IMR-90 (cell line): ENCODE measurements at regions not wholly inside any gene's neighbourhood (a gene's known extent, or its start where the extent isn't known, plus 50 kb on each side); places are given as distances from the start of the nearest gene placed in this dataset.

ENCODE experiments used
- ATAC-seq: fragments of 200-7000 bp; cut with Tn5 transposase; 2 replicates; pipeline ENCODE4 v1.9.1; 2020; ENCODE audit warnings: low read depth, mild to moderate bottlenecking, moderate library complexity
- BruUV-seq: library from RNA; stranded (reverse); fragments of 400-500 nt; replicated peaks from 2 replicates; lab custom pipeline; 2021; lab: Mats Ljungman, UMichigan
- CTCF ChIA-PET: fragments of 300-600 bp; formaldehyde crosslinking; extraction: SDS; loops from one replicate; lab custom pipeline; 2021; ENCODE audit warnings: antibody characterized with exemption; lab: Yijun Ruan, JAX
- POLR2A ChIA-PET: fragments of 300-600 bp; sonication (Branson Sonifier 250); formaldehyde crosslinking; loops from one replicate; lab custom pipeline; 2022; ENCODE audit warnings: antibody characterized with exemption; ENCODE audit not compliant: unreplicated experiment; lab: Charles Lee
- DNase-seq: peaks from one replicate; pipeline ENCODE4 v3.0.0; 2013
- H2AFZ ChIP-seq: replicated peaks from 2 replicates; pipeline ENCODE3; 2013; ENCODE audit warnings: low read length, mild to moderate bottlenecking; ENCODE audit not compliant: poor library complexity
- H2AK5ac ChIP-seq: 2 replicates; pipeline ENCODE4 v1.6.1; 2013; ENCODE audit warnings: low read depth, low read length, inconsistent platforms
- H2AK9ac ChIP-seq: replicated peaks from 2 replicates; pipeline ENCODE3; 2013; ENCODE audit warnings: mild to moderate bottlenecking, low read depth, low read length, moderate library complexity; ENCODE audit not compliant: poor library complexity
- H2BK120ac ChIP-seq: 2 replicates; pipeline ENCODE4 v1.6.1; 2013; ENCODE audit warnings: low read depth, low read length, inconsistent platforms
- H2BK15ac ChIP-seq: 3 replicates; pipeline ENCODE4 v1.6.1; 2013; ENCODE audit warnings: low read depth, low read length, inconsistent platforms
- H2BK20ac ChIP-seq: 2 replicates; pipeline ENCODE4 v1.6.1; 2013; ENCODE audit warnings: low read depth, mild to moderate bottlenecking, inconsistent platforms, low read length, moderate library complexity
- H2BK5ac ChIP-seq: 2 replicates; pipeline ENCODE4 v1.6.1; 2013; ENCODE audit warnings: mild to moderate bottlenecking, low read depth, low read length, inconsistent platforms; ENCODE audit not compliant: poor library complexity, severe bottlenecking
- H3K14ac ChIP-seq: replicated peaks from 2 replicates; pipeline ENCODE4 v1.6.1; 2013; ENCODE audit warnings: low read depth, low read length, inconsistent platforms
- H3K18ac ChIP-seq: 2 replicates; pipeline ENCODE4 v1.6.1; 2013; ENCODE audit warnings: low read depth, low read length, control low read depth
- H3K23ac ChIP-seq: 2 replicates; pipeline ENCODE4 v1.6.1; 2013; ENCODE audit warnings: low read depth, low read length, inconsistent platforms
- H3K27ac ChIP-seq: 2 replicates; pipeline ENCODE4 v1.5.1; 2013; ENCODE audit warnings: mild to moderate bottlenecking, control low read depth, low read length; ENCODE audit not compliant: insufficient read depth
- H3K27me3 ChIP-seq: 2 replicates; pipeline ENCODE4 v1.6.1; 2013; ENCODE audit warnings: low read length; ENCODE audit not compliant: control insufficient read depth, insufficient read depth
- H3K36me3 ChIP-seq: 2 replicates; pipeline ENCODE4 v1.6.1; 2013; ENCODE audit warnings: low read length, mixed read lengths; ENCODE audit not compliant: control insufficient read depth, insufficient read depth
- H3K4ac ChIP-seq: 2 replicates; pipeline ENCODE4 v1.6.1; 2013; ENCODE audit warnings: low read depth, low read length, inconsistent platforms
- H3K4me1 ChIP-seq: 2 replicates; pipeline ENCODE4 v1.6.1; 2013; ENCODE audit warnings: low read length, mixed read lengths; ENCODE audit not compliant: control insufficient read depth, insufficient read depth
- H3K4me2 ChIP-seq: 2 replicates; pipeline ENCODE4 v1.6.1; 2013; ENCODE audit warnings: low read depth, mild to moderate bottlenecking, control low read depth, low read length, moderate library complexity
- H3K4me3 ChIP-seq: 2 replicates; pipeline ENCODE4 v1.5.1; 2013; ENCODE audit warnings: low read depth, mild to moderate bottlenecking, control low read depth, low read length, moderate library complexity; ENCODE audit not compliant: insufficient read depth
- H3K56ac ChIP-seq: 2 replicates; pipeline ENCODE4 v1.6.1; 2013; ENCODE audit warnings: low read length, inconsistent platforms; ENCODE audit not compliant: insufficient read depth; ENCODE audit errors: extremely low read depth
- H3K79me1 ChIP-seq, 2 experiments: 2 replicates each; pipeline ENCODE4 v1.6.1; 2013; ENCODE audit warnings: low read length in 2 of 2, inconsistent platforms in 1 of 2, low read depth in 1 of 2
- H3K9ac ChIP-seq: 2 replicates; pipeline ENCODE4 v1.6.1; 2013; ENCODE audit warnings: low read depth, low read length, control low read depth
- H3K9me1 ChIP-seq: 2 replicates; pipeline ENCODE4 v1.6.1; 2013; ENCODE audit warnings: low read length, inconsistent platforms; ENCODE audit not compliant: insufficient read depth
- H3K9me3 ChIP-seq: 2 replicates; pipeline ENCODE4 v1.6.1; 2013; ENCODE audit warnings: low read length; ENCODE audit not compliant: control insufficient read depth, insufficient read depth
- H4K20me1 ChIP-seq: 2 replicates; pipeline ENCODE4 v1.6.1; 2013; ENCODE audit warnings: low read length, inconsistent platforms; ENCODE audit not compliant: insufficient read depth
- H4K5ac ChIP-seq: 2 replicates; pipeline ENCODE4 v1.6.1; 2013; ENCODE audit warnings: mild to moderate bottlenecking, low read depth, low read length, control low read depth
- H4K8ac ChIP-seq, 2 experiments: 2 replicates each; pipeline ENCODE4 v1.6.1; 2013; ENCODE audit warnings: low read depth in 2 of 2, low read length in 2 of 2, control low read depth in 1 of 2, inconsistent platforms in 1 of 2
- H4K91ac ChIP-seq: 2 replicates; pipeline ENCODE4 v1.6.1; 2013; ENCODE audit warnings: low read depth, low read length, inconsistent platforms; ENCODE audit not compliant: insufficient read depth
- BHLHE40 ChIP-seq: fragments of 150-350 bp; IDR thresholded peaks from 2 replicates; pipeline ENCODE4 v1.6.1; 2016; ENCODE audit warnings: mild to moderate bottlenecking, low read depth, low read length
- CEBPB ChIP-seq: IDR thresholded peaks from 2 replicates; pipeline ENCODE4 v1.6.1; 2012; ENCODE audit warnings: low read depth, low read length, improper control_type of control experiment
- CHD1 ChIP-seq: IDR thresholded peaks from 2 replicates; pipeline ENCODE4 v1.6.1; 2012; ENCODE audit warnings: low read depth, low read length, improper control_type of control experiment
- FOS ChIP-seq: fragments of 150-350 bp; IDR thresholded peaks from 2 replicates; pipeline ENCODE4 v1.6.1; 2016; ENCODE audit warnings: low read depth, low read length
- MAFK ChIP-seq: IDR thresholded peaks from 2 replicates; pipeline ENCODE4 v1.6.1; 2012; ENCODE audit warnings: low read depth, low read length, improper control_type of control experiment
- MAZ ChIP-seq: IDR thresholded peaks from 2 replicates; pipeline ENCODE4 v1.6.1; 2012; ENCODE audit warnings: low read depth, mild to moderate bottlenecking, low read length, improper control_type of control experiment, moderate library complexity, borderline replicate concordance
- MXI1 ChIP-seq: IDR thresholded peaks from 2 replicates; pipeline ENCODE4 v1.6.1; 2012; ENCODE audit warnings: low read depth, mild to moderate bottlenecking, low read length, moderate library complexity, borderline replicate concordance
- NFE2L2 ChIP-seq: fragments of 150-350 bp; IDR thresholded peaks from 2 replicates; pipeline ENCODE4 v1.6.1; 2016; ENCODE audit warnings: low read depth, mild to moderate bottlenecking, low read length
- POLR2A ChIP-seq: IDR thresholded peaks from 2 replicates; pipeline ENCODE4 v1.6.1; 2012; ENCODE audit warnings: mild to moderate bottlenecking, low read depth, low read length
- RAD21 ChIP-seq: IDR thresholded peaks from 2 replicates; pipeline ENCODE4 v1.6.1; 2012; ENCODE audit warnings: low read length, improper control_type of control experiment
- RCOR1 ChIP-seq: IDR thresholded peaks from 2 replicates; pipeline ENCODE4 v1.6.1; 2012; ENCODE audit warnings: mild to moderate bottlenecking, low read length, improper control_type of control experiment; ENCODE audit not compliant: insufficient replicate concordance
- RFX5 ChIP-seq: IDR thresholded peaks from 2 replicates; pipeline ENCODE4 v1.8.0; 2012; ENCODE audit warnings: low read depth, mild to moderate bottlenecking, low read length, moderate library complexity
- SMC3 ChIP-seq: fragments of 150-350 bp; IDR thresholded peaks from 2 replicates; pipeline ENCODE4 v1.6.1; 2016; ENCODE audit warnings: low read depth, mild to moderate bottlenecking, antibody characterized with exemption, low read length, moderate library complexity
- WGBS, 2 experiments: methylation state at CpG; one replicate each; pipeline versions ENCODE4 v1.1.5 to v1.1.7; 2013; ENCODE audit warnings: missing lambda C conversion rate in 2 of 2; ENCODE audit not compliant: insufficient read length in 1 of 2; ENCODE audit errors: extremely low coverage in 2 of 2; 5-methylcytosine and 5-hydroxymethylcytosine counted together
- dilution Hi-C: fragments of 300-500 bp; cut with HindIII; formaldehyde crosslinking; loops from one replicate; pipeline ENCODE4 v1.14.3; 2018; ENCODE audit warnings: low sequenced_read_pairs; ENCODE audit not compliant: unreplicated experiment
- in situ Hi-C: fragments of 300-500 bp; cut with MboI; formaldehyde crosslinking; loops from 3 replicates; pipeline ENCODE4 v1.14.3; 2019; ENCODE audit warnings: low sequenced_read_pairs, inconsistent platforms, mixed read lengths
- intact Hi-C: fragments of 100-400 bp; cut with micrococcal nuclease; formaldehyde crosslinking; loops from 2 replicates; pipeline ENCODE4 v1.10.0; 2022
- TF ChIP-seq, protein P1 (sequence below): fragments of 150-350 bp; IDR thresholded peaks from 2 replicates; pipeline ENCODE4 v1.6.1; 2017; ENCODE audit warnings: mild to moderate bottlenecking, antibody characterized with exemption, low read length, low read depth
- TF ChIP-seq, protein P2 (sequence below): conservative IDR thresholded peaks from 2 replicates; pipeline ENCODE4 v1.5.1; 2012; ENCODE audit warnings: mild to moderate bottlenecking, low read depth, low read length, improper control_type of control experiment
- TF ChIP-seq, protein P3 (sequence below): fragments of 150-350 bp; IDR thresholded peaks from 2 replicates; pipeline ENCODE4 v1.6.1; 2016; ENCODE audit warnings: low read depth, mild to moderate bottlenecking, low read length, moderate library complexity, borderline replicate concordance

DNA sequence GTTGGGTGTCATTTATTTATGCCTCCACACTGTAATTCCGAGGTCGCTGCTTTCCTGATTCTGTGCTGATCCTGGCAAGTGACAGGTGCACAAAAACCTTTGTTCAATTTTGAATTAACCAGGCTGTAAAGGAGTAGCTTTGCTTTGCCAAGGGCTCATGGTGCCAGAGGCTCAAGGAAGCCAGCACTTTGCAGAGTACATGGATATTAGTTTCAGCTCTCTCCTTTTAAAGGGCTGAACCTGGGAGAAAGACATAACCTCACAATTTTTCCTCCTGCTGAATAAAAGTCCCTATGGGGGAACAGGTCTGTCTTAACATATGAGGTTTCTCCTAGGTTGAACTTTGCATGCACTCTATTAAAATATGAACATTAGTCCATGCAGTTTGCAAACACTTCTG is 227.6 kb upstream of the WSB1 start:
- no peaks in the 10 kb centered on the region for H4K20me1 ChIP-seq
- H2BK15ac ChIP-seq = no peak overlapping the region
- no peak overlapping the region for H3K4me2 ChIP-seq
- intact Hi-C loops = no loop called here
- no peaks in the 10 kb centered on the region for H3K9me1 ChIP-seq
- H4K8ac ChIP-seq = no peak overlapping the region
- no TSS peak for BruUV-seq
- H3K4ac ChIP-seq = no peak overlapping the region
- H3K36me3 ChIP-seq = no peaks in the 10 kb centered on the region
- no peak overlapping the region for H3K4me3 ChIP-seq
- POLR2A ChIA-PET = no interaction called here
- no CpG with 5 or more reads among the region's 2 CpGs for WGBS, 2 experiments
- no peak overlapping the region for H2AK9ac ChIP-seq
- H2BK20ac ChIP-seq = no peak overlapping the region
- H3K27me3 ChIP-seq = no peaks in the 10 kb centered on the region
- TF ChIP-seq, protein P1, sequence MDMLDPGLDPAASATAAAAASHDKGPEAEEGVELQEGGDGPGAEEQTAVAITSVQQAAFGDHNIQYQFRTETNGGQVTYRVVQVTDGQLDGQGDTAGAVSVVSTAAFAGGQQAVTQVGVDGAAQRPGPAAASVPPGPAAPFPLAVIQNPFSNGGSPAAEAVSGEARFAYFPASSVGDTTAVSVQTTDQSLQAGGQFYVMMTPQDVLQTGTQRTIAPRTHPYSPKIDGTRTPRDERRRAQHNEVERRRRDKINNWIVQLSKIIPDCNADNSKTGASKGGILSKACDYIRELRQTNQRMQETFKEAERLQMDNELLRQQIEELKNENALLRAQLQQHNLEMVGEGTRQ = no peak
- TF ChIP-seq FOS = no peak
- TF ChIP-seq MAFK = no peak
- TF ChIP-seq CHD1 = no peak
- TF ChIP-seq MAZ = no peak
- no peak for TF ChIP-seq RAD21
- TF ChIP-seq, protein P2, sequence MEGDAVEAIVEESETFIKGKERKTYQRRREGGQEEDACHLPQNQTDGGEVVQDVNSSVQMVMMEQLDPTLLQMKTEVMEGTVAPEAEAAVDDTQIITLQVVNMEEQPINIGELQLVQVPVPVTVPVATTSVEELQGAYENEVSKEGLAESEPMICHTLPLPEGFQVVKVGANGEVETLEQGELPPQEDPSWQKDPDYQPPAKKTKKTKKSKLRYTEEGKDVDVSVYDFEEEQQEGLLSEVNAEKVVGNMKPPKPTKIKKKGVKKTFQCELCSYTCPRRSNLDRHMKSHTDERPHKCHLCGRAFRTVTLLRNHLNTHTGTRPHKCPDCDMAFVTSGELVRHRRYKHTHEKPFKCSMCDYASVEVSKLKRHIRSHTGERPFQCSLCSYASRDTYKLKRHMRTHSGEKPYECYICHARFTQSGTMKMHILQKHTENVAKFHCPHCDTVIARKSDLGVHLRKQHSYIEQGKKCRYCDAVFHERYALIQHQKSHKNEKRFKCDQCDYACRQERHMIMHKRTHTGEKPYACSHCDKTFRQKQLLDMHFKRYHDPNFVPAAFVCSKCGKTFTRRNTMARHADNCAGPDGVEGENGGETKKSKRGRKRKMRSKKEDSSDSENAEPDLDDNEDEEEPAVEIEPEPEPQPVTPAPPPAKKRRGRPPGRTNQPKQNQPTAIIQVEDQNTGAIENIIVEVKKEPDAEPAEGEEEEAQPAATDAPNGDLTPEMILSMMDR = no peak
- no peak for TF ChIP-seq CEBPB
- no peak for TF ChIP-seq SMC3
- TF ChIP-seq POLR2A = no peak
- TF ChIP-seq RFX5 = no peak
- TF ChIP-seq, protein P3, sequence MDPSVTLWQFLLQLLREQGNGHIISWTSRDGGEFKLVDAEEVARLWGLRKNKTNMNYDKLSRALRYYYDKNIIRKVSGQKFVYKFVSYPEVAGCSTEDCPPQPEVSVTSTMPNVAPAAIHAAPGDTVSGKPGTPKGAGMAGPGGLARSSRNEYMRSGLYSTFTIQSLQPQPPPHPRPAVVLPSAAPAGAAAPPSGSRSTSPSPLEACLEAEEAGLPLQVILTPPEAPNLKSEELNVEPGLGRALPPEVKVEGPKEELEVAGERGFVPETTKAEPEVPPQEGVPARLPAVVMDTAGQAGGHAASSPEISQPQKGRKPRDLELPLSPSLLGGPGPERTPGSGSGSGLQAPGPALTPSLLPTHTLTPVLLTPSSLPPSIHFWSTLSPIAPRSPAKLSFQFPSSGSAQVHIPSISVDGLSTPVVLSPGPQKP = no peak
- TF ChIP-seq BHLHE40 = no peak
- TF ChIP-seq NFE2L2 = no peak
- TF ChIP-seq RCOR1 = no peak
- no peak for TF ChIP-seq MXI1
- no peak for DNase-seq
- no peak overlapping the region for H2AK5ac ChIP-seq
- no peak overlapping the region for H2BK120ac ChIP-seq
- no peak overlapping the region for H3K27ac ChIP-seq
- H3K9me3 ChIP-seq = 0 out of 2 replicates have a peak, but pooled peaks cover 2% of the 10 kb centered on the region
- CTCF ChIA-PET = no interaction called here
- in situ Hi-C loops = no loop called here
- no peak overlapping the region for H2AFZ ChIP-seq
- no peak overlapping the region for H3K23ac ChIP-seq
- H3K4me1 ChIP-seq = no peaks in the 10 kb centered on the region
- no peak overlapping the region for H3K14ac ChIP-seq
- H4K91ac ChIP-seq = no peak overlapping the region
- no peak overlapping the region for H4K5ac ChIP-seq
- H3K56ac ChIP-seq = no peak overlapping the region
- no peak overlapping the region for H3K18ac ChIP-seq
- dilution Hi-C loops = no loop called here
- no peak overlapping the region for H2BK5ac ChIP-seq
- H3K79me1 ChIP-seq = no peaks in the 10 kb centered on the region
- no peak overlapping the region for H3K9ac ChIP-seq
- no peak for ATAC-seq
